HG02973 (cell line): ENCODE measurements at regions not wholly inside any gene's neighbourhood (a gene's known extent, or its start where the extent isn't known, plus 50 kb on each side); places are given as distances from the start of the nearest gene placed in this dataset.
"Not testable (repeated sequence)": the region's sequence is repeated elsewhere in the genome, so short reads cannot be mapped to it uniquely, and the experiment has no call there.

Source experiments
- ATAC-seq: cut with Tn5 transposase; IDR thresholded peaks from one replicate; pipeline ENCODE4 v1.9.1; 2021; ENCODE audit warnings: moderate library complexity; ENCODE audit not compliant: unreplicated experiment

- not testable (repeated sequence) for ATAC-seq
Measured at GRCh38 chr3:86335566-86335965, 655.4 kb downstream of the VGLL3 start.

- no peak for ATAC-seq
Measured at GRCh38 chr3:86333636-86334035, 657.3 kb downstream of the VGLL3 start.

GRCh38 chr3:86303935-86304334 is 687.0 kb downstream of the VGLL3 start:
- ATAC-seq, result no peak

- ATAC-seq, result no peak
Measured at GRCh38 chr3:86282106-86282787, 708.7 kb downstream of the VGLL3 start.

DNA sequence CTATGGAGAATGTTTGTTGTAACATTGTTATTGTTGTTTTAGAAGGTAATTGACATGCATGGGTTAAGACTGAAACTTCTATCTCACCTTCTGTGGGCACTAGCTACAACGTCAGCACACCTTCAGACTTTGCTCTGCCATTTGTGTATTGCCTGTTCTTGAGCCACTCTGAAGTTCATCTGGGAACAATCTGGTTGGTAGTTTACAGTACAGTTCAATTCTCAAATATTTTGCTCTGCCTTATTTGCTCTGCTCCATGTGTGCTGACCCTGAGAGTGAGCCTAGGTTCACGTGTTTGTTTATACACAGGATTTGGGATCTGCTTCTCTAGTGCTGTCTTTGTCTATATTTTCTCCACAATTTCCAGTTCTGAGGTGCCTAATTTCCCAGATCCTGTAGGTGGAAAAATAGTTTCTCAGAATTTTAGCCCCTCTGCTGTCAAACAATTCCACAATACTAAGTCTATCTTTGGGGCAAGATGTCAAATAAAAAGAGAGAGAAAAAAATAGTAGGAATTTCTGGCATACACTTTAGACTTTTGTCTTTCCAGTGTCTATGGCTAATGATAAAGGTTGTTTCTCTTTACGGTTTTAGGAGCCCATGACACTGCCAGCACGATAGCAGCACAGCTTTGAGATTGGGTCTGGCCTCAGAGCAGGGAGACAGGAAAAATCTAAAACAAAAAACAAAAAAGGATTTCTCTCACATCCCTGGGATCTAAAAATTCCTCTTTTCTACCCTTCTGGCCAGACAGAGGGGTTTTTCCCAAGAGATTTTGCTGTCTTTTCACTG is 721.4 kb downstream of the VGLL3 start:
- no peak for ATAC-seq

DNA sequence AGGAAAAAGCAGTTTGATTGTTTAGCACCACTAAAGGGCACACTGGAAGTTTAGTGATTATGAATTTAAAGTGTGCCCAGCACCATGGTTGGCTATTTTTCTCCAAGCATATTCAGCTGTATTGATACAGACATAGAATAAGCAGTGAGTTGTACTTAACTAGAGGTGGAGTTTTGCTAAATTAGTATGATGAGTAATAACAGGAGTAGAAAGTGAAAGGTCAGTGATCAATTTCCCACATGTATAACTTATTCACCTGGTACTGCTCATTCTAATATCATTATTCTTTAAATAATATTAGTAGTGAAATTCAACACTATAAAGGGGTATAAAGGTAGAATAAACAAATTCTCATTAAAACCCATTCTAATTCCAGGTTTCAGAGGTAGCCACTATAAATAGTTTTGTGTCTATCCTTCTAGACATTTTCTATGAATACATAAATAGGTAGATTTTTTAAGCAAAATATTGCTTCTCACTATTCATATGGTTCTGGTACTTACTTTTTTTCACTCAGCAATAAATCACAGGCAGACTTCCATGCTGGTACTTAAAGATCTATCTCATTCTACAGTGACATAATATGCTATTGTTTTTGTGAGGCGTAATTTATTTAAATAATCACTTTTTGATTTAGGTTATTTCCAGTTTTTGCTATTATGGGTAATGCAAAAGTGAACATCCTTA is 732.9 kb downstream of the VGLL3 start:
- ATAC-seq, result peak; percentile 77

DNA sequence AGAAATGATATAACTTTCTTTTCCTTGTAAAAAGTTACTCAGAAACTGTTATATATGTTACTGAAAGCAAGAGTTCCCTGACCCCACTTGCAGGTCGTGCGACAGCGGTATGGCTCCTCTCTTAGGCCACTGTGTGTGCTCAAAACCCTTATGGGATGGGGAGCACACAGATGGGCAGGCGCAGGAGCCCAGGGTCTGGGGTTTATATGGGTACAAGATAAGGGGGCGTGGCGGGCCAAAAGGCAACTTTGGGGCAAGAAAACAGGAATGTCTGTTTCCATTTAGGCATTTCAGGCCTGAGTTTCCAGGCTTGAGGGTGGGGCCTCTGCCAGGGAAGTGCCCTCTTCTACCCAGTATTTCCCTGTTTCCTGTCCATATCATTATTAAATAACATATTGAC is 736.5 kb downstream of the VGLL3 start:
- ATAC-seq, result no peak

DNA sequence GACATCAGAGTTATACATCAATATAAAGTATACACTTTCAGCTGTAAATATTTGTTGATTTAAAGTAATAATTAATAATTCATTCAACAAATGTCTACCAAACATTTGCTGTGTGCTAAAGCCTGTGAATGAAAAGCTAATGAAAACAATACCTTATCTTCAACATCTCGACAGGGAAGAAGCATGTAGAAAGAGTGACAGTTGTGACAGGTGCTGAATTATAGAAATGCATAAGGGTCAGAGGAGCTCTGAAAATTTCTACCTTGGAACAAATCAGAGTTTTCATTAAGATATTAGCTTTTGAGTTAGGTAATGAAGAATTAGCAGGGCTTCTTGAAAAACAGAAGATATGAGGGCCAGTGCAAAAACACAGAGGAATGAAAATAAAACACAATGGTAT is 739.2 kb downstream of the VGLL3 start:
- ATAC-seq, result no peak

DNA sequence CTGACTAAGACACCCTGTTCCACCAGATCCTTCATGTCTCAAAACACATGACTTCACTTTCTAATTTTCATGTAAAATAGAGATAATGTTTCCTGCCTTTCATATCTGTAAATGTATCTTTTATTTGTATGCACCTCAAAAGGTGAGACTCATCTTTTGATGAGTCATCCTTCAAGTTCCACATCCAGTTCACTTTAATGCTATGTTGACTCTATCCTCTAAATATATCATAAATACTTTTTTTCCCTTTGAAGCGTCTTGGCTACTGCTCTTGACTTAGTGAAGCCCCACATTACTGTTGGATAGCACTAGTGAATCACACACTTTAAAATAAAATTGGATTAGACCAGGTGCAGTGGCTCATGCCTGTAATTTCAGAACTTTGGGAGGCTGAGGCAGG is 741.1 kb downstream of the VGLL3 start:
- no peak for ATAC-seq

DNA sequence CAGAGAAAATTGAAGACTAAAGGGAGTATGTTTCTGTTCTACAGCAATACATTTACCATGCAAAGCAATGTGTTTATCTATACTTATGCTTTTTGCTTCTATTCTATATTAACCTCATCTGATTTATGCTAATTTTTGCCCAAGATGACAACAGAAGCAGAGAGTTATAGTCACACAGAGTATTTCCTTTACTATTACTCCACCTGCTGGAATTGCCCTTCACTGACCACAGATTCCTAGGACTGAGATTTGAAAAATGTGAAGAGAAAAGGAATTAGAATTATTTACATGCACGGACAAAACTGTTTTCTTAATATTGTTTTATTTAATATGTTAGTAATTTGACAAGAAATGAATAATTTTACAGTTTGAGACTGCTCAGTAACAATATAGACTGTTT is 745.6 kb downstream of the VGLL3 start:
- ATAC-seq, result no peak

GRCh38 chr3:86244905-86245304 is 746.0 kb downstream of the VGLL3 start:
- no peak for ATAC-seq

- no peak for ATAC-seq
Measured at GRCh38 chr3:86239946-86240345, 751.0 kb downstream of the VGLL3 start.

DNA sequence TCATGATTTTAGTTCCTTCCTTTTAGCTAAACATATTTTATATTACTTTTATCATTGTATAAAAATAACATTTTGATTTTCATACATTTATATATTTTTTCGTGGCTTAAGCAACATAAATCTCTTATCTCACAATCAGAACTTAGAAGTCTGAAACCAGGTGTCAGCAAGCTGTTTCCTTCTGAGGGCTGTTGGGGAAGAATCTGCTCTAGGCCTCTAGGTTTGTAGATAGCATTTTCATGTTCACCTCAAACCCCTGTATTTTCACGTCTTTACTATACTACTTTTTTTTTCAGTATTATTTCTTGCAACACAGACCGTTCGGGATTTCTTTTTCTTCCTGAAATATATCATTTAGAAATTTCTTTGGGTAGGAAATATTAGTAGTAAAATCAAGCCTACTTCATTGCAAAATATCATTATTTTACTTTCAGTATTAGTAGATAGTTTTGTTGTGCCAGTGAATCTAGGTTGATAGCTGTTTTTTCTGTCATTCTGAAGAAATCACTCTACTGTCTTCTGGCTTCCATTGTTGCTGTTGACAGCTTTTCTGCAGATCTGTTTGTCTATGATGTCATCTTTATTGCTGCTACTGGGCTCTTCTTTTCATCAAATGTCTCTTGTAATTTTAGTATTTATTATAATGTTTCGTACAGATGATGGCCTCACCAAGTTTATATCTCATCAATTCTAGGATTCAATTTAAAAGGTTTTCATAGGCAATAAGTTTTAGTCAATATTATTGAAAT is 756.3 kb downstream of the VGLL3 start:
- no peak for ATAC-seq

- ATAC-seq, result no peak
Measured at GRCh38 chr3:86230762-86231161, 760.2 kb downstream of the VGLL3 start.

- no peak for ATAC-seq
Measured at GRCh38 chr3:86229775-86230094, 761.2 kb downstream of the VGLL3 start.

- no peak for ATAC-seq
Measured at GRCh38 chr3:86229086-86229774, 761.7 kb downstream of the VGLL3 start.

GRCh38 chr3:86228101-86228500 is 762.8 kb downstream of the VGLL3 start:
- ATAC-seq, result no peak

DNA sequence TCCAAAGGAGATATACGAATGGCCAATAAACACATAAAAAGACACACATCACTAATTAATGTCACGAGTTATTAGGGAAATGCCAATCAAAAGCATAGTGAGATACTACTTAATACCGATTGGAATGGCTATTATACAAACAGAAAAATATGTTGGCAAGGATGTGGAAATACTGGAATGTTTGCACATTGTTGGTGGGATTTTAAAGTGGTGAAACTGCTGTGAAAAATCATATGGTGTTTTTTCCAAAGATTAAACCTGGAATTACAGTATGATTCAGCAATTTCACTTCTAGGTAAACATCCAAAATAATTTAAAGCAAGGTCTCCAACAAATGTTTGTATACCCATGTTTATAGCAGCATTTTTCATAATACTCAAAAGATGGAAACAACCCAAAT is 765.5 kb downstream of the VGLL3 start:
- ATAC-seq, result no peak

- ATAC-seq, result no peak
Measured at GRCh38 chr3:86221601-86222000, 769.3 kb downstream of the VGLL3 start.

DNA sequence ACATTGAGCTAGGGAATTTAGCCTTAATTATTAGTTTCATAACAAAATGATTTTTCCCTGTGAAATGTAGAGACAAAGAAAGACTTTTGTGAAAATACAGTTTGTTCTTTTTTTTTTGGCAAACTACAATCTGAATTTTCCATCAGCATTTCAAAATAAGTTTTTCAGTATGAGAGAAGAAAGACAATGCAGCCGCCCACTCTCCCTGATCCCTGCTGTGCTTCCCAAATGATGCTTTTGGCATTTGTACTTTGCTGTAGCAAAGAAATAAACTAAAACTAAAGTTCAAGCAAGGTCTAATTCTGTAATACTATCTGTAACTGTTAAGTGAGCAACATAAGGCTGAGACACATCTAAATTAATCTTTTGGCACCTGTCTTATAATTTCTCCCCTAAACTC is 782.2 kb downstream of the VGLL3 start:
- no peak for ATAC-seq

DNA sequence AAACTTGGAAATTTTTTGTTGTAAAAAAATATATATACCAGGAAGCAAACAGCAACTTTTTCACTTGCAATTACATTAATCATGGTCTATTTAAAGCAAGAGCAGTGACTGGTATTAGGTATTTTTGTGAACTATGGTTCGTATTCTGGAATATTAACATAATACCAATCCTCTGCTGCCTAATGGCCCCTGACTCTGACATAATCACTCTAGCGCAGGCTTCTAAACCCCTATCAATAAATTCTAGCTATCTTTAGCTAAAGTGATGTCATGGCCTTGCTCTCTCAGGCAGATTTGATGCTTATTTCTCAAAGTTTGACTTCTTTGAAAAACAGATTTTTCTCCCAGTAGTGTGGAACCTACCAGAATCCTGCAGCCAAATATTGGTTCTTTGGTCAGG is 808.3 kb downstream of the VGLL3 start:
- ATAC-seq, result no peak
